ENCODE measurements at regions not wholly inside any gene's neighbourhood (a gene's known extent, or its start where the extent isn't known, plus 50 kb on each side); places are given as distances from the start of the nearest gene placed in this dataset.

GRCh38 chr2:147641651-147642050 lies 203.2 kb upstream of the ACVR2A start:
- TF ChIP-seq, protein P1, sequence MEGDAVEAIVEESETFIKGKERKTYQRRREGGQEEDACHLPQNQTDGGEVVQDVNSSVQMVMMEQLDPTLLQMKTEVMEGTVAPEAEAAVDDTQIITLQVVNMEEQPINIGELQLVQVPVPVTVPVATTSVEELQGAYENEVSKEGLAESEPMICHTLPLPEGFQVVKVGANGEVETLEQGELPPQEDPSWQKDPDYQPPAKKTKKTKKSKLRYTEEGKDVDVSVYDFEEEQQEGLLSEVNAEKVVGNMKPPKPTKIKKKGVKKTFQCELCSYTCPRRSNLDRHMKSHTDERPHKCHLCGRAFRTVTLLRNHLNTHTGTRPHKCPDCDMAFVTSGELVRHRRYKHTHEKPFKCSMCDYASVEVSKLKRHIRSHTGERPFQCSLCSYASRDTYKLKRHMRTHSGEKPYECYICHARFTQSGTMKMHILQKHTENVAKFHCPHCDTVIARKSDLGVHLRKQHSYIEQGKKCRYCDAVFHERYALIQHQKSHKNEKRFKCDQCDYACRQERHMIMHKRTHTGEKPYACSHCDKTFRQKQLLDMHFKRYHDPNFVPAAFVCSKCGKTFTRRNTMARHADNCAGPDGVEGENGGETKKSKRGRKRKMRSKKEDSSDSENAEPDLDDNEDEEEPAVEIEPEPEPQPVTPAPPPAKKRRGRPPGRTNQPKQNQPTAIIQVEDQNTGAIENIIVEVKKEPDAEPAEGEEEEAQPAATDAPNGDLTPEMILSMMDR (conservative IDR thresholded peaks at IDR 0.05; ENCODE audit: low read depth) = no peak
- ChIA-PET CTCF (no interaction called here), POLR2A (ENCODE audit: low non-redundant PET) (no interaction called here)
- H3K27ac ChIP-seq = no peak overlapping the region
- no peak for DNase-seq (ENCODE audit: low spot score)

- DNase-seq (ENCODE audit: low spot score) = no peak
- ChIA-PET CTCF (no interaction called here), POLR2A (ENCODE audit: low non-redundant PET) (interaction anchor here (0.7 kb wide), 1 partner anchor 45 kb away, joined by 3 read pairs; no protein-coding TSS in a partner anchor)
- TF ChIP-seq, protein P1 (conservative IDR thresholded peaks at IDR 0.05; ENCODE audit: low read depth) = no peak
- H3K27ac ChIP-seq = no peak overlapping the region
These were observed 204.9 kb upstream of the ACVR2A start for GRCh38 chr2:147639891-147640290.

- CTCF ChIA-PET = no interaction called here
- no peak overlapping the region for H3K27ac ChIP-seq
- DNase-seq (ENCODE audit: low spot score) = no peak
- TF ChIP-seq, protein P1 (conservative IDR thresholded peaks at IDR 0.05; ENCODE audit: low read depth) = no peak
- POLR2A ChIA-PET (ENCODE audit: low non-redundant PET) = interaction anchor here (0.7 kb wide), 1 partner anchor 45 kb away, joined by 3 read pairs; no protein-coding TSS in a partner anchor
These were observed 205.4 kb upstream of the ACVR2A start for GRCh38 chr2:147639386-147639785.

- ChIA-PET CTCF (no interaction called here), POLR2A (ENCODE audit: low non-redundant PET) (no interaction called here)
- no peak overlapping the region for H3K27ac ChIP-seq
- TF ChIP-seq, protein P1 (conservative IDR thresholded peaks at IDR 0.05; ENCODE audit: low read depth) = no peak
- no peak for DNase-seq (ENCODE audit: low spot score)
These were observed 207.9 kb upstream of the ACVR2A start for GRCh38 chr2:147636886-147637285.

GRCh38 chr2:147636238-147636882 lies 208.5 kb upstream of the ACVR2A start:
- peak; percentile 44 for DNase-seq (ENCODE audit: low spot score)
- POLR2A ChIA-PET (ENCODE audit: low non-redundant PET) = no interaction called here
- CTCF ChIA-PET = no interaction called here
- TF ChIP-seq, protein P1 (conservative IDR thresholded peaks at IDR 0.05; ENCODE audit: low read depth) = no peak
- peak overlapping the region; percentile 46; the same call in 1 of the 2 replicates for H3K27ac ChIP-seq

GRCh38 chr2:147634826-147635225 lies 210.0 kb upstream of the ACVR2A start:
- TF ChIP-seq, protein P1 (conservative IDR thresholded peaks at IDR 0.05; ENCODE audit: low read depth) = no peak
- CTCF ChIA-PET = no interaction called here

More at GRCh38 chr2:147634826-147635225, 210.0 kb upstream of the ACVR2A start:
- no peak overlapping the region for H3K27ac ChIP-seq
- DNase-seq (ENCODE audit: low spot score) = no peak
- POLR2A ChIA-PET (ENCODE audit: low non-redundant PET) = interaction anchor here (0.6 kb wide), 1 partner anchor 9 kb away, joined by 3 read pairs; no protein-coding TSS in a partner anchor
